ENCODE measurements at regions not wholly inside any gene's neighbourhood (a gene's known extent, or its start where the extent isn't known, plus 50 kb on each side); places are given as distances from the start of the nearest gene placed in this dataset.

GRCh38 chr2:66651295-66651694 lies 216.4 kb downstream of the MEIS1 start:
- H3K27ac ChIP-seq = no peak overlapping the region
- H3K4me3 ChIP-seq = no peak overlapping the region
- DNase-seq (no peak), ATAC-seq (no peak)
- H3K36me3 ChIP-seq (ENCODE audit: insufficient read depth in 1 of 2, low read depth in 1 of 2) = no peaks in the 10 kb centered on the region
- no peak for TF ChIP-seq CTCF (IDR thresholded peaks at IDR 0.05)
- peaks cover 0 to 8% (median 0%) of the 10 kb centered on the region in 3 donors for H3K27me3 ChIP-seq (ENCODE audit: insufficient read depth in 3 of 3, low read length in 2 of 3)
- intact Hi-C loops (cut with DNase I) = no loop called here
- H3K4me1 ChIP-seq = no peaks in the 10 kb centered on the region
- H3K9me3 ChIP-seq = no peaks in the 10 kb centered on the region

GRCh38 chr2:66660804-66661203 lies 225.9 kb downstream of the MEIS1 start:
- ATAC-seq (no peak), DNase-seq (no peak)
- Histone ChIP-seq H3K36me3 (ENCODE audit: insufficient read depth in 1 of 2, low read depth in 1 of 2) (no peaks in the 10 kb centered on the region), H3K27ac (no peak overlapping the region), H3K4me3 (no peak overlapping the region), H3K4me1 (no peaks in the 10 kb centered on the region), H3K9me3 (peaks cover 6% of the 10 kb centered on the region), H3K27me3 (ENCODE audit: insufficient read depth in 3 of 3, low read length in 2 of 3) (peaks cover 0 to 7% (median 3%) of the 10 kb centered on the region in 3 donors)
- TF ChIP-seq CTCF (IDR thresholded peaks at IDR 0.05) = no peak
- intact Hi-C loops (cut with DNase I) = no loop called here

GRCh38 chr2:66661253-66662173 lies 226.6 kb downstream of the MEIS1 start:
- no peaks in the 10 kb centered on the region for H3K36me3 ChIP-seq (ENCODE audit: insufficient read depth in 1 of 2, low read depth in 1 of 2)
- no peak for ATAC-seq
- no peak overlapping the region for H3K27ac ChIP-seq
- 75 to 80% (median 77%) methylated on average over 10 of the region's 10 CpGs for WGBS, 3 donors
- H3K4me1 ChIP-seq = no peaks in the 10 kb centered on the region
- DNase-seq = no peak
- peaks cover 0 to 7% (median 3%) of the 10 kb centered on the region in 3 donors for H3K27me3 ChIP-seq (ENCODE audit: insufficient read depth in 3 of 3, low read length in 2 of 3)
- intact Hi-C loops (cut with DNase I) = no loop called here
- TF ChIP-seq CTCF (IDR thresholded peaks at IDR 0.05) = no peak
- H3K9me3 ChIP-seq = peaks cover 6% of the 10 kb centered on the region
- no peak overlapping the region for H3K4me3 ChIP-seq

- 50 to 70% (median 66%) methylated on average over 5 of the region's 5 CpGs for WGBS, 3 donors
- Histone ChIP-seq H3K36me3 (ENCODE audit: insufficient read depth in 1 of 2, low read depth in 1 of 2) (no peaks in the 10 kb centered on the region), H3K27ac (no peak overlapping the region), H3K4me1 (no peaks in the 10 kb centered on the region), H3K4me3 (no peak overlapping the region), H3K9me3 (no peaks in the 10 kb centered on the region), H3K27me3 (ENCODE audit: insufficient read depth in 3 of 3, low read length in 2 of 3) (peaks cover 0 to 7% (median 0%) of the 10 kb centered on the region in 3 donors)
- no peak for TF ChIP-seq CTCF (IDR thresholded peaks at IDR 0.05)
- no peak for DNase-seq
- intact Hi-C loops (cut with DNase I) = no loop called here
- no peak for ATAC-seq
Measured at GRCh38 chr2:66665124-66665984, 230.4 kb downstream of the MEIS1 start.

Data from psoas muscle (tissue), 7 donors.